ENCODE measurements at regions not wholly inside any gene's neighbourhood (a gene's known extent, or its start where the extent isn't known, plus 50 kb on each side); places are given as distances from the start of the nearest gene placed in this dataset.

- ATAC-seq: no peak
- Histone ChIP-seq H3K9me3 (no peaks in the 10 kb centered on the region), H3K27me3 (no peaks in the 10 kb centered on the region), H3K4me3 (no peak overlapping the region), H3K36me3 (no peaks in the 10 kb centered on the region), H3K4me1 (peaks cover 0 to 19% (median 0%) of the 10 kb centered on the region in 3 donors), H3K27ac (no peak overlapping the region)
- TF ChIP-seq POLR2A (IDR thresholded peaks at IDR 0.05) (no peak), EP300 (IDR thresholded peaks at IDR 0.05) (no peak), POLR2AphosphoS5 (IDR thresholded peaks at IDR 0.05) (no peak), CTCF (IDR thresholded peaks at IDR 0.05) (no peak)
- 73 to 94% methylated on average over 2 of the region's 2 CpGs for WGBS, 2 donors (ENCODE audit: low coverage in 1 of 2)
Observed at GRCh38 chr1:87714278-87714677, 385.6 kb downstream of the LMO4 start.

DNA sequence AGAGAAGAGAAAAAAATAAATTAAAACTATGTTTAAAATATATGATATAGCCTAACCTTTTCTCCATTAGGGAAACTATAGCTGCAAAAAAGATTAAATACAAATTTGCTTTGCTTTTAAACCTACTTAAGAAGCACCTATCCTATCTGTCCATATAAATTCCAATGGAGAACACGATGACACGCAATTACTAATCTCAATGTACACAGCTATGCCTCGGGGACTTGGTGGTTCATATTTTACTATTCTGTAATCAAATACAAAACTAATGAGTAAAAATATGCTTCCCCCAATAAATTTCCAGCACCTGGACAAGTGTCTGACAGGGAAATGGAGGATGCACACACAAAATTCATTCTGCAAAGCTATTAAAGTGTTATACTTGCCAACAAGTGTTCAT is 386.4 kb downstream of the LMO4 start:
- WGBS, 2 donors (ENCODE audit: low coverage in 1 of 2): 79 to 95% methylated on average over 3 of the region's 3 CpGs
- Histone ChIP-seq H3K27ac (no peak overlapping the region), H3K4me1 (peaks cover 0 to 19% (median 0%) of the 10 kb centered on the region in 3 donors), H3K36me3 (no peaks in the 10 kb centered on the region), H3K4me3 (no peak overlapping the region), H3K9me3 (no peaks in the 10 kb centered on the region), H3K27me3 (no peaks in the 10 kb centered on the region)
- TF ChIP-seq POLR2A (IDR thresholded peaks at IDR 0.05): no peak
- TF ChIP-seq POLR2AphosphoS5 (IDR thresholded peaks at IDR 0.05): no peak
- no peak for TF ChIP-seq CTCF (IDR thresholded peaks at IDR 0.05)
- no peak for TF ChIP-seq EP300 (IDR thresholded peaks at IDR 0.05)
- no peak for ATAC-seq

- no peak for ATAC-seq
- no peak overlapping the region for H3K27ac ChIP-seq
- 24 to 36% methylated on average over 2 of the region's 2 CpGs for WGBS, 2 donors (ENCODE audit: low coverage in 1 of 2)
- no peak for TF ChIP-seq POLR2AphosphoS5 (IDR thresholded peaks at IDR 0.05)
- TF ChIP-seq POLR2A (IDR thresholded peaks at IDR 0.05): no peak
- no peak for TF ChIP-seq EP300 (IDR thresholded peaks at IDR 0.05)
- no peak for TF ChIP-seq CTCF (IDR thresholded peaks at IDR 0.05)
- no peaks in the 10 kb centered on the region for H3K36me3 ChIP-seq
- H3K9me3 ChIP-seq: no peaks in the 10 kb centered on the region
- peaks cover 0 to 19% (median 0%) of the 10 kb centered on the region in 3 donors for H3K4me1 ChIP-seq
- H3K27me3 ChIP-seq: no peaks in the 10 kb centered on the region
- H3K4me3 ChIP-seq: no peak overlapping the region
Observed at GRCh38 chr1:87715471-87715870, 386.8 kb downstream of the LMO4 start.

- H3K27me3 ChIP-seq: no peaks in the 10 kb centered on the region
- no peaks in the 10 kb centered on the region for H3K9me3 ChIP-seq
- H3K27ac ChIP-seq: no peak overlapping the region
- no peak for ATAC-seq
- H3K4me3 ChIP-seq: no peak overlapping the region
- H3K36me3 ChIP-seq: no peaks in the 10 kb centered on the region
- 38 to 86% methylated on average over 2 of the region's 2 CpGs for WGBS, 2 donors (ENCODE audit: low coverage in 1 of 2)
- TF ChIP-seq POLR2AphosphoS5 (IDR thresholded peaks at IDR 0.05) (no peak), CTCF (IDR thresholded peaks at IDR 0.05) (no peak), EP300 (IDR thresholded peaks at IDR 0.05) (no peak), POLR2A (IDR thresholded peaks at IDR 0.05) (no peak)
- H3K4me1 ChIP-seq: peaks cover 0 to 16% (median 0%) of the 10 kb centered on the region in 3 donors
Observed at GRCh38 chr1:87717157-87717670, 388.5 kb downstream of the LMO4 start.

DNA sequence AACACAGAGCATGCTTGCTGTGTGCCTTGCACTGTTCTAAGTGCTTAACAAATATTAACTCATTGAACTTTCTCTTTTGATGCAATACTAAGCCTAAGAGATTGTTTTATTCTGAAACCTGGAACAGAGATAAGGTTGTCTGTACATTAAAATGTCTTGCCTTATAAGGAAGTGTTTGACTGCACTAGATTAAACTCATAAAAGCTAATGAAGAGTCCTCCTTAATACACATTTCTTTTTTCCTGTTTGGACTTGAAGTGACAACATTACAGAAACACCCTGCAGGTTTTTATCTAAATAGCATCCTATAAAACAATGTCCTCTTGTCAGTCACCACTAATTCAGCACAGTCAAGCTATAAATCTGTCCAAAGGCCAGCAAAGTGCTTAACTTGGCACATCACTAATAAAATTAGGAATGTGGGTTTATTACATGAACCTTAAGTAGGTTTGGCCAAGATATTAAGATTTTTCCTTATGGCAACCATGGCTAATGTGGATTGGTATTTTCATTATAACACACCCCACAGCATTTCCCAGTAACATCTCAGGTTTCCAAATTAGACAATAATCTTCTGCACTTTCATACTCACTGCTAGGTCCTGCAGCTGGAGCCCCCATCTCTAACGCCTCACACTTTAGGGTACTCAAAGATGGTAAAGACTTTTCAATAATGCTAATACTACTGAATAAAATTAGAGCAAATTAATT is 389.7 kb downstream of the LMO4 start:
- no peak for TF ChIP-seq EP300 (IDR thresholded peaks at IDR 0.05)
- no peak for TF ChIP-seq CTCF (IDR thresholded peaks at IDR 0.05)
- TF ChIP-seq POLR2AphosphoS5 (IDR thresholded peaks at IDR 0.05): no peak
- no peak for TF ChIP-seq POLR2A (IDR thresholded peaks at IDR 0.05)
- Histone ChIP-seq H3K27ac (no peak overlapping the region), H3K27me3 (no peaks in the 10 kb centered on the region), H3K36me3 (no peaks in the 10 kb centered on the region), H3K9me3 (no peaks in the 10 kb centered on the region), H3K4me1 (peaks cover 0 to 13% (median 0%) of the 10 kb centered on the region in 3 donors), H3K4me3 (no peak overlapping the region)
- no peak for ATAC-seq
- WGBS, 2 donors (ENCODE audit: low coverage in 1 of 2): 85 to 90% methylated on average over 1 of the region's 1 CpG
